ENCODE measurements at regions not wholly inside any gene's neighbourhood (a gene's known extent, or its start where the extent isn't known, plus 50 kb on each side); places are given as distances from the start of the nearest gene placed in this dataset.

DNA sequence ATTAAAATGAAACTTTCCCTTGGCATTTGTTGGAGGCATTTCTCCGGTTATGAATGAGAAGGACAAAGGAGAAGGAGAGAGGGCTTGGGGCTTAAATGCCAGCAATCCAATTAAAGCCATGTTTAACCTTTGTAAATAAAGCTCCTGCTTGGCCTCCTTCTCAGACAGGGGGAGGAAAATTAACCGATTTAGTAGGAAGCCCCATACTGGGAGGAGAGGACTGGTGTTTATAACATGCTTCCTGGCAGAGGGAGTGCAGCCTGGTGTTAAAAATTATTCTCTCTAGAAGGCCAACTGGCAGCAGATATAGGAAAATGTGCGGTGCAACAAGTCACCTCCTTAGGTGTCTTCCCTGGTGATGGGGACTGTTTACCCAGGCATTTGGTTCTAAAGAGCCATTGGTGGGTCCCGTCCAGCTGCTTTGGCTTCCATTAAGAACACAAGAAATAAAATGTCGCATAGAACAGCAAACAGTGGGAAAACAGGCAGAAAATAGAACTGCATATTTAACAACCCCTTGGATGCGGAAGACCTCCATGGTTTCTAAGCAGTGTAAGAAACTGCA is 846.5 kb downstream of the TYW1 start:
- TF ChIP-seq, protein P1, sequence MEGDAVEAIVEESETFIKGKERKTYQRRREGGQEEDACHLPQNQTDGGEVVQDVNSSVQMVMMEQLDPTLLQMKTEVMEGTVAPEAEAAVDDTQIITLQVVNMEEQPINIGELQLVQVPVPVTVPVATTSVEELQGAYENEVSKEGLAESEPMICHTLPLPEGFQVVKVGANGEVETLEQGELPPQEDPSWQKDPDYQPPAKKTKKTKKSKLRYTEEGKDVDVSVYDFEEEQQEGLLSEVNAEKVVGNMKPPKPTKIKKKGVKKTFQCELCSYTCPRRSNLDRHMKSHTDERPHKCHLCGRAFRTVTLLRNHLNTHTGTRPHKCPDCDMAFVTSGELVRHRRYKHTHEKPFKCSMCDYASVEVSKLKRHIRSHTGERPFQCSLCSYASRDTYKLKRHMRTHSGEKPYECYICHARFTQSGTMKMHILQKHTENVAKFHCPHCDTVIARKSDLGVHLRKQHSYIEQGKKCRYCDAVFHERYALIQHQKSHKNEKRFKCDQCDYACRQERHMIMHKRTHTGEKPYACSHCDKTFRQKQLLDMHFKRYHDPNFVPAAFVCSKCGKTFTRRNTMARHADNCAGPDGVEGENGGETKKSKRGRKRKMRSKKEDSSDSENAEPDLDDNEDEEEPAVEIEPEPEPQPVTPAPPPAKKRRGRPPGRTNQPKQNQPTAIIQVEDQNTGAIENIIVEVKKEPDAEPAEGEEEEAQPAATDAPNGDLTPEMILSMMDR (IDR thresholded peaks at IDR 0.05) = no peak
- Histone ChIP-seq H3K4me1 (no peaks in the 10 kb centered on the region), H3K4me3 (no peak overlapping the region), H3K27ac (no peak overlapping the region), H3K9me3 (peaks cover 0 to 4% of the 10 kb centered on the region in 2 donors), H3K27me3 (no peaks in the 10 kb centered on the region), H3K36me3 (no peaks in the 10 kb centered on the region)
- DNase-seq (ENCODE audit: low spot score) = no peak

GRCh38 chr7:67843615-67844014 is 847.0 kb downstream of the TYW1 start:
- DNase-seq (ENCODE audit: low spot score) = no peak
- Histone ChIP-seq H3K36me3 (no peaks in the 10 kb centered on the region), H3K9me3 (peaks cover 0 to 4% of the 10 kb centered on the region in 2 donors), H3K27me3 (no peaks in the 10 kb centered on the region), H3K27ac (no peak overlapping the region), H3K4me1 (no peaks in the 10 kb centered on the region), H3K4me3 (no peak overlapping the region)
- TF ChIP-seq, protein P1 (IDR thresholded peaks at IDR 0.05) = no peak

GRCh38 chr7:67847092-67847787 is 850.6 kb downstream of the TYW1 start:
- Histone ChIP-seq H3K36me3 (no peaks in the 10 kb centered on the region), H3K9me3 (no peaks in the 10 kb centered on the region), H3K27ac (no peak overlapping the region), H3K27me3 (no peaks in the 10 kb centered on the region), H3K4me1 (no peaks in the 10 kb centered on the region), H3K4me3 (no peak overlapping the region)
- TF ChIP-seq, protein P1 (IDR thresholded peaks at IDR 0.05) = no peak
- no peak for DNase-seq (ENCODE audit: low spot score)

GRCh38 chr7:67854221-67855178 is 857.9 kb downstream of the TYW1 start:
- no peaks in the 10 kb centered on the region for H3K9me3 ChIP-seq
- H3K4me3 ChIP-seq = no peak overlapping the region
- no peaks in the 10 kb centered on the region for H3K36me3 ChIP-seq
- TF ChIP-seq, protein P1 (IDR thresholded peaks at IDR 0.05) = no peak
- H3K27ac ChIP-seq = no peak overlapping the region
- H3K4me1 ChIP-seq = no peaks in the 10 kb centered on the region
- DNase-seq (ENCODE audit: low spot score) = no peak
- no peaks in the 10 kb centered on the region for H3K27me3 ChIP-seq

GRCh38 chr7:67855322-67855721 is 858.7 kb downstream of the TYW1 start:
- H3K4me3 ChIP-seq = no peak overlapping the region

More at GRCh38 chr7:67855322-67855721, 858.7 kb downstream of the TYW1 start:
- Histone ChIP-seq H3K36me3 (no peaks in the 10 kb centered on the region), H3K9me3 (no peaks in the 10 kb centered on the region), H3K4me1 (no peaks in the 10 kb centered on the region), H3K27ac (no peak overlapping the region), H3K27me3 (no peaks in the 10 kb centered on the region)
- no peak for DNase-seq (ENCODE audit: low spot score)
- TF ChIP-seq, protein P1 (IDR thresholded peaks at IDR 0.05) = no peak
